ENCODE measurements at regions not wholly inside any gene's neighbourhood (a gene's known extent, or its start where the extent isn't known, plus 50 kb on each side); places are given as distances from the start of the nearest gene placed in this dataset.

DNA sequence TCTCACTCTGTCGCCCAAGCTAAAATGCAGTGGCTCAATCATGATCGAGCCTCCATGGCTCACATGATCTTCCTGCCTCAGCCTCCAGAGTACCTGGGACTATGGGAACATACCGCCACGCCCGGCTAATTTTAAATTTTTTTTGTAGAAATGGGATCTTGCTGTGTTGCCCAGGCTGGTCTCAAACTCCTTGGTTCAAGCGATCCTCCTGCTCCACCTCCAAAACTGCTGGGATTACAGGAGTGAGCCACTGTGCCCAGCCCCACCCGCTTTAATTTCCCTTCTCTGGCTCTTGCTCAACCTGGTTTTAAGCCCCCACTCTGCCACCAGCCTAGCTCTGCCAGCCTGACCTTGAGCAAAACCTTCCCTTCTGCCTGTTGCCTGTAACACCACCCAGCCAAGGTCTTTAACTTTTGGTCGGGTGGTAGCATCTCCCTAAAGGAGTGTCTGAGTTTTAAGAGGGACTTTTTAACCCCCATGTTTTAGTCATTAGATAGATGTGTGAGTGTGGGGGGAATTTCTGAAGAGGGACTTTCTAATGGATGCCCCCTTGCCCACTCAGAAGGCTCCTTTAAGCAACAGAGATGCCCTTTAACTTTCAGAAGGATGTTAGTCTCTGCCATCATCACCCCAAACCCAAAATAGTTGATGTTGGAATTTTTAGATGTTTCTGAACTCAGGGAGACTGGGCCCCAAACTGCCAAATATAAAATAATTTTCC lies 71.8 kb upstream of the FOXP4 start:
- H3K4me3 ChIP-seq (ENCODE audit: low read depth, low read length) = no peak overlapping the region
- no peak for TF ChIP-seq CTCF (IDR thresholded peaks at IDR 0.05; ENCODE audit: low read depth, low read length)

- no peak overlapping the region for H3K4me3 ChIP-seq (ENCODE audit: low read depth, low read length)
- no peak for TF ChIP-seq CTCF (IDR thresholded peaks at IDR 0.05; ENCODE audit: low read depth, low read length)
Measured at GRCh38 chr6:41475164-41475563, 71.0 kb upstream of the FOXP4 start.

- no peak for TF ChIP-seq CTCF (IDR thresholded peaks at IDR 0.05; ENCODE audit: low read depth, low read length)
- H3K4me3 ChIP-seq (ENCODE audit: low read depth, low read length) = no peak overlapping the region
Measured at GRCh38 chr6:41475737-41476357, 70.3 kb upstream of the FOXP4 start.

DNA sequence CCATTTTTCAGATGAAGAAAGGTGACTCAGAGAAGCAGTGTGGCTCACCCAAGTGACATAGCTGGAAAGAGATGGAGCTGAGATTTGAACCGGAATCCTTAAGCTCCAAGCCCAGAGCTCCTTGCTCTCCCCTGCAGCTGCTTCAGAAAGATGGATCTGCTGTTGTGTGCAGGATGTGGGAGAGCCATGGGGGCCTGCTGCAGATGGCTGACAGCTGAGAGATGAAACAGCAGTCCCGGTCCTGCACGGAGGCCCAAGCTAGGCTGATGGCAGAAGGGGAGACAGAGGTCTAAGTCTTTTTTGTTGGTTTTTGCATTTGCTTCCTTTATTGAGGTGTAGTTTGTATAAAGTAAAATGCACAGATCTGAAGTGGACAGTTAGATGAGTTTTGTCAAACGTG lies 69.8 kb upstream of the FOXP4 start:
- no peak overlapping the region for H3K4me3 ChIP-seq (ENCODE audit: low read depth, low read length)
- TF ChIP-seq CTCF (IDR thresholded peaks at IDR 0.05; ENCODE audit: low read depth, low read length) = no peak

GRCh38 chr6:41477572-41477971 lies 68.6 kb upstream of the FOXP4 start:
- TF ChIP-seq CTCF (IDR thresholded peaks at IDR 0.05; ENCODE audit: low read depth, low read length) = no peak
- H3K4me3 ChIP-seq (ENCODE audit: low read depth, low read length) = no peak overlapping the region

DNA sequence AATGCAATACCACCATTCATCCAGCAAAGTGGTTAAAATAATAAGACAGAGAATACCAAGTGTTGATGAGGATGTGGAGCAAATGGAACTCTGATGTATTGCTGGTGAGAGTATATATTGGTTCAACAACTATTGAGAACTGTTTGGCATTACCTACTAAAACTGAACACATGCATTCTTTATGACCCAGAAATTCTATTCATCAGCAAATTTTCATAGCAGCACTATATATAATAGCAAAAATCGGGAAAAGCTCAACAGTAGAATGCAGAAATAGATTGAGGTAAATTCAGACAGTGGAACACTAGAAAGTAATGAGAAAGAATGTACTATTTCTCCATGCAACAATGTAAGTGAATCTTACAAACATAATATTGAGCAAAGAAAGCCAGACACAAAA lies 62.2 kb upstream of the FOXP4 start:
- no peak for TF ChIP-seq CTCF (IDR thresholded peaks at IDR 0.05; ENCODE audit: low read depth, low read length)
- no peak overlapping the region for H3K4me3 ChIP-seq (ENCODE audit: low read depth, low read length)

GRCh38 chr6:41487860-41488432 lies 58.2 kb upstream of the FOXP4 start:
- no peak overlapping the region for H3K4me3 ChIP-seq (ENCODE audit: low read depth, low read length)
- TF ChIP-seq CTCF (IDR thresholded peaks at IDR 0.05; ENCODE audit: low read depth, low read length) = no peak
